HCT116 (cell line): ENCODE measurements at regions not wholly inside any gene's neighbourhood (a gene's known extent, or its start where the extent isn't known, plus 50 kb on each side); places are given as distances from the start of the nearest gene placed in this dataset.

Experiments used
- MAX ChIP-seq: IDR thresholded peaks from 2 replicates; pipeline ENCODE4 v1.6.1; 2012
- POLR2A ChIP-seq: IDR thresholded peaks from 2 replicates; pipeline ENCODE4 v1.7.0; 2011; ENCODE audit warnings: borderline replicate concordance; ENCODE audit not compliant: insufficient read depth, insufficient read length; ENCODE audit errors: extremely low read depth
- POLR2AphosphoS5 ChIP-seq: IDR thresholded peaks from 2 replicates; pipeline ENCODE4 v1.6.1; 2011; ENCODE audit warnings: mild to moderate bottlenecking, low read depth, low read length, moderate library complexity
- SIN3A ChIP-seq: IDR thresholded peaks from 2 replicates; pipeline ENCODE4 v1.6.1; 2012; ENCODE audit warnings: low read depth
- SP1 ChIP-seq: IDR thresholded peaks from 2 replicates; pipeline ENCODE4 v1.6.1; 2012; ENCODE audit warnings: low read depth
- ZBTB33 ChIP-seq: IDR thresholded peaks from 2 replicates; pipeline ENCODE4 v1.6.1; 2011; ENCODE audit warnings: mild to moderate bottlenecking, low read length, moderate library complexity; ENCODE audit not compliant: insufficient replicate concordance; ENCODE audit errors: extremely low read depth
- ZNF274 ChIP-seq: fragments of 200-500 bp; sonication (Bioruptor generic); IDR thresholded peaks from 2 replicates; pipeline ENCODE4 v1.6.1; 2014; ENCODE audit warnings: mild to moderate bottlenecking, low read depth, low read length, inconsistent platforms
- TF ChIP-seq, protein P1 (sequence below), 3 experiments: fragments of 200-600 bp in 1 of 3; sonication (generic) in 1 of 3; IDR thresholded peaks in 2 of 3; conservative IDR thresholded peaks in 1 of 3; 2 replicates each; pipeline ENCODE4 v1.5.1; 2012 to 2017; ENCODE audit warnings: low read depth in 2 of 3, low read length in 2 of 3, antibody characterized with exemption in 1 of 3, borderline replicate concordance in 1 of 3, control low read depth in 1 of 3, mild to moderate bottlenecking in 1 of 3, mixed read lengths in 1 of 3, mixed run types in 1 of 3, moderate library complexity in 1 of 3; ENCODE audit not compliant: insufficient read depth in 1 of 3

DNA sequence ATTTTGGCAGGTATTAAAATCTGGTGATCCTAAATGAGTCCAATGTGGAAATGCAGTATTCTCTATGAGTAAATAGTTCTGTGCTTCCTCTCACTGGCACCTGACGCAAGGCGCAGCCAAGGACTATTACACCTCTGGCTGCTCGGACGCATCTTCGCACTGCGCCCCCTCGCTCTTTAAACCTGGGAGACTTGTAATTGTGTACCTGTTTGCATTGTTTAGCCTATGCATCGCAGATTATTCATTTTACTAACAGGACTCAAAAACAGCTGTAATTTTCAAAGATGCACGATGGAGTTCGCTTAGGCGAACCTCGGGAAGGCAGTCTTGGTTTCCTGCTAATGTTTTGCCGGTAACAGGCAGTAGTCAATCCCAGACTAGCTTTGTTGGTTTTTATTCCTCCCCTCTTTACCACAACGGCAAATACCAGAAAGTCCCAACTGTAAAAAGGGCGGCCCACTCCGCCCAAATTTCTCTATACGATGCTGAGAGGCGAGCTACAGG, 113.2 kb downstream of the KCNRG start:
- TF ChIP-seq POLR2AphosphoS5: no peak
- TF ChIP-seq SIN3A: no peak
- TF ChIP-seq, protein P1, sequence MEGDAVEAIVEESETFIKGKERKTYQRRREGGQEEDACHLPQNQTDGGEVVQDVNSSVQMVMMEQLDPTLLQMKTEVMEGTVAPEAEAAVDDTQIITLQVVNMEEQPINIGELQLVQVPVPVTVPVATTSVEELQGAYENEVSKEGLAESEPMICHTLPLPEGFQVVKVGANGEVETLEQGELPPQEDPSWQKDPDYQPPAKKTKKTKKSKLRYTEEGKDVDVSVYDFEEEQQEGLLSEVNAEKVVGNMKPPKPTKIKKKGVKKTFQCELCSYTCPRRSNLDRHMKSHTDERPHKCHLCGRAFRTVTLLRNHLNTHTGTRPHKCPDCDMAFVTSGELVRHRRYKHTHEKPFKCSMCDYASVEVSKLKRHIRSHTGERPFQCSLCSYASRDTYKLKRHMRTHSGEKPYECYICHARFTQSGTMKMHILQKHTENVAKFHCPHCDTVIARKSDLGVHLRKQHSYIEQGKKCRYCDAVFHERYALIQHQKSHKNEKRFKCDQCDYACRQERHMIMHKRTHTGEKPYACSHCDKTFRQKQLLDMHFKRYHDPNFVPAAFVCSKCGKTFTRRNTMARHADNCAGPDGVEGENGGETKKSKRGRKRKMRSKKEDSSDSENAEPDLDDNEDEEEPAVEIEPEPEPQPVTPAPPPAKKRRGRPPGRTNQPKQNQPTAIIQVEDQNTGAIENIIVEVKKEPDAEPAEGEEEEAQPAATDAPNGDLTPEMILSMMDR (IDR thresholded peaks at IDR 0.05 in 2 of 3, conservative IDR thresholded peaks at IDR 0.05 in 1 of 3; ENCODE audit: borderline replicate concordance in 1 of 3, insufficient read depth in 1 of 3, low read depth in 2 of 3, low read length in 2 of 3): no peak
- no peak for TF ChIP-seq ZBTB33
- TF ChIP-seq ZNF274: no peak
- no peak for TF ChIP-seq SP1
- TF ChIP-seq POLR2A: no peak
- TF ChIP-seq MAX: no peak
